ENCODE measurements at regions not wholly inside any gene's neighbourhood (a gene's known extent, or its start where the extent isn't known, plus 50 kb on each side); places are given as distances from the start of the nearest gene placed in this dataset.

- TF ChIP-seq EZH2 (IDR thresholded peaks at IDR 0.05; ENCODE audit: low read length): no peak
- TF ChIP-seq, protein P1, sequence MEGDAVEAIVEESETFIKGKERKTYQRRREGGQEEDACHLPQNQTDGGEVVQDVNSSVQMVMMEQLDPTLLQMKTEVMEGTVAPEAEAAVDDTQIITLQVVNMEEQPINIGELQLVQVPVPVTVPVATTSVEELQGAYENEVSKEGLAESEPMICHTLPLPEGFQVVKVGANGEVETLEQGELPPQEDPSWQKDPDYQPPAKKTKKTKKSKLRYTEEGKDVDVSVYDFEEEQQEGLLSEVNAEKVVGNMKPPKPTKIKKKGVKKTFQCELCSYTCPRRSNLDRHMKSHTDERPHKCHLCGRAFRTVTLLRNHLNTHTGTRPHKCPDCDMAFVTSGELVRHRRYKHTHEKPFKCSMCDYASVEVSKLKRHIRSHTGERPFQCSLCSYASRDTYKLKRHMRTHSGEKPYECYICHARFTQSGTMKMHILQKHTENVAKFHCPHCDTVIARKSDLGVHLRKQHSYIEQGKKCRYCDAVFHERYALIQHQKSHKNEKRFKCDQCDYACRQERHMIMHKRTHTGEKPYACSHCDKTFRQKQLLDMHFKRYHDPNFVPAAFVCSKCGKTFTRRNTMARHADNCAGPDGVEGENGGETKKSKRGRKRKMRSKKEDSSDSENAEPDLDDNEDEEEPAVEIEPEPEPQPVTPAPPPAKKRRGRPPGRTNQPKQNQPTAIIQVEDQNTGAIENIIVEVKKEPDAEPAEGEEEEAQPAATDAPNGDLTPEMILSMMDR (optimal IDR thresholded peaks at IDR 0.05 in 1 of 3, IDR thresholded peaks at IDR 0.05 in 1 of 3, conservative IDR thresholded peaks at IDR 0.05 in 1 of 3; ENCODE audit: extremely low read depth in 1 of 3, insufficient read depth in 2 of 3, low read length in 3 of 3): no peak
- DNase-seq (ENCODE audit: low read depth, low spot score) (no peak), FAIRE-seq (no peak)
- H3K4me2 ChIP-seq (ENCODE audit: control insufficient read depth, extremely low read depth, insufficient read depth, low read depth, low read length): no peak overlapping the region
- no peaks in the 10 kb centered on the region for H3K27me3 ChIP-seq (ENCODE audit: control insufficient read depth, extremely low read depth, insufficient read depth, low read length)
- H3K9ac ChIP-seq (ENCODE audit: control insufficient read depth, extremely low read depth, insufficient read depth, low read length): no peak overlapping the region
- H3K4me3 ChIP-seq (ENCODE audit: control insufficient read depth in 2 of 3, extremely low read depth in 1 of 3, insufficient read depth in 2 of 3, low read depth in 1 of 3, low read length in 3 of 3): no peak overlapping the region
- dilution Hi-C loops (cut with MboI; ENCODE audit: extremely low pct_ligation_motif_present, low sequenced_read_pairs): no loop called here
- peaks cover 16% of the 10 kb centered on the region for H3K4me1 ChIP-seq (ENCODE audit: control insufficient read depth, extremely low read depth, insufficient read depth, low read length)
- H3K27ac ChIP-seq (ENCODE audit: control insufficient read depth, insufficient read depth, low read length): no peak overlapping the region
- no peaks in the 10 kb centered on the region for H3K9me3 ChIP-seq (ENCODE audit: control insufficient read depth, low read depth, low read length)
- H3K9me1 ChIP-seq (ENCODE audit: control insufficient read depth, extremely low read depth, insufficient read depth, low read length): no peaks in the 10 kb centered on the region
- H3K36me3 ChIP-seq (ENCODE audit: control insufficient read depth in 2 of 2, extremely low read depth in 1 of 2, insufficient read depth in 2 of 2, low read length in 2 of 2): no peaks in the 10 kb centered on the region
- H2AFZ ChIP-seq (ENCODE audit: control insufficient read depth, low read length): no peak overlapping the region
- no peaks in the 10 kb centered on the region for H3K79me2 ChIP-seq (ENCODE audit: control insufficient read depth, insufficient read depth, low read length)
- no peaks in the 10 kb centered on the region for H4K20me1 ChIP-seq (ENCODE audit: control insufficient read depth, extremely low read depth, insufficient read depth, low read length)
Measured at GRCh38 chrX:65600106-65600505, 65.5 kb upstream of the LAS1L start.

DNA sequence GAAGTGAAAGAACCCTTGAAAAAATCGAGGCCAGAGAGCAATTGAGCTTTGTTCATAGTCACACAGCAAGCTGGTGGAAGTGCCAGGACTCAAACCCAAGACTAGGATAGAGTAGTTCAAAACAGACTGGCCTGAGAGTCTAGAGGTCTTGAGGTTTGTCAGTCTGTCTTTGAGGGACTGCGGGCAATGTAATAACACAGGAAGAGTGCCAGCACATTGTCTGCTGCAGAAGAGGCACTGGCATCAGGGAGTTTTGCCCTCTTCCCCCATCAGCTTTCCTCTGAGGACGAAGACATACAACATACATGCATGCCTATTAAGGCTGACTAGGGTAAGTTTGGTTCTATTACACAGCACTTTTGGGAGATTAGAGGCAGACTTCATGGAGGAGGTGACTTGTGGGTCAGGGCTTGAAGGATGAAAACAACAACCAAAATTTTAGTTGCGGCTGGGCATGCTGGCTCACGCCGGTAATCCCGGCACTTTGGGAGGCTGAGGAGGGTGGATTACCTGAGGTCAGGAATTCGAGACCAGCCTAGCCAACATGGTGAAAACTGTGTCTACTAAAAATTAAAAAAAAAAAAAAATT lies 64.1 kb upstream of the LAS1L start:
- H3K4me3 ChIP-seq (ENCODE audit: control insufficient read depth in 2 of 3, extremely low read depth in 1 of 3, insufficient read depth in 2 of 3, low read depth in 1 of 3, low read length in 3 of 3): no peak overlapping the region
- H3K9me3 ChIP-seq (ENCODE audit: control insufficient read depth, low read depth, low read length): no peaks in the 10 kb centered on the region
- dilution Hi-C loops (cut with MboI; ENCODE audit: extremely low pct_ligation_motif_present, low sequenced_read_pairs): no loop called here
- no peak overlapping the region for H2AFZ ChIP-seq (ENCODE audit: control insufficient read depth, low read length)
- no peaks in the 10 kb centered on the region for H3K36me3 ChIP-seq (ENCODE audit: control insufficient read depth in 2 of 2, extremely low read depth in 1 of 2, insufficient read depth in 2 of 2, low read length in 2 of 2)
- no peaks in the 10 kb centered on the region for H3K79me2 ChIP-seq (ENCODE audit: control insufficient read depth, insufficient read depth, low read length)
- no peak overlapping the region for H3K4me2 ChIP-seq (ENCODE audit: control insufficient read depth, extremely low read depth, insufficient read depth, low read depth, low read length)
- H3K27ac ChIP-seq (ENCODE audit: control insufficient read depth, insufficient read depth, low read length): no peak overlapping the region
- no peaks in the 10 kb centered on the region for H4K20me1 ChIP-seq (ENCODE audit: control insufficient read depth, extremely low read depth, insufficient read depth, low read length)
- H3K4me1 ChIP-seq (ENCODE audit: control insufficient read depth, extremely low read depth, insufficient read depth, low read length): peaks cover 16% of the 10 kb centered on the region
- H3K27me3 ChIP-seq (ENCODE audit: control insufficient read depth, extremely low read depth, insufficient read depth, low read length): no peaks in the 10 kb centered on the region
- FAIRE-seq (no peak), DNase-seq (ENCODE audit: low read depth, low spot score) (no peak)
- H3K9ac ChIP-seq (ENCODE audit: control insufficient read depth, extremely low read depth, insufficient read depth, low read length): no peak overlapping the region
- no peaks in the 10 kb centered on the region for H3K9me1 ChIP-seq (ENCODE audit: control insufficient read depth, extremely low read depth, insufficient read depth, low read length)
- TF ChIP-seq EZH2 (IDR thresholded peaks at IDR 0.05; ENCODE audit: low read length): no peak
- TF ChIP-seq, protein P1 (optimal IDR thresholded peaks at IDR 0.05 in 1 of 3, IDR thresholded peaks at IDR 0.05 in 1 of 3, conservative IDR thresholded peaks at IDR 0.05 in 1 of 3; ENCODE audit: extremely low read depth in 1 of 3, insufficient read depth in 2 of 3, low read length in 3 of 3): no peak
